Thoracic aorta (tissue), 2 donors: ENCODE measurements at regions not wholly inside any gene's neighbourhood (a gene's known extent, or its start where the extent isn't known, plus 50 kb on each side); places are given as distances from the start of the nearest gene placed in this dataset.

Experiments used
- ATAC-seq: fragments of 150-250 bp; one replicate; pipeline ENCODE4 v1.8.0; 2017; ENCODE audit warnings: low read depth; ENCODE audit not compliant: insufficient number of reproducible peaks, low FRiP score
- DNase-seq: peaks from one replicate; pipeline ENCODE4 v3.0.0-alpha.2; 2020; ENCODE audit warnings: low spot score
- H3K27ac ChIP-seq, 2 donors: fragments of 200-600 bp; sonication (generic); 1 replicate in 1 of 2; 2 replicates in 1 of 2; pipeline ENCODE4 v1.5.1; 2016; ENCODE audit warnings: mild to moderate bottlenecking in 2 of 2, moderate library complexity in 2 of 2
- H3K27me3 ChIP-seq: fragments of 200-600 bp; sonication (generic); replicated peaks from 2 replicates; pipeline ENCODE4 v1.6.0; 2016; ENCODE audit warnings: mild to moderate bottlenecking; ENCODE audit not compliant: insufficient read depth
- H3K36me3 ChIP-seq: fragments of 200-600 bp; sonication (generic); one replicate; pipeline ENCODE4 v1.5.1; 2016
- H3K4me1 ChIP-seq, 2 donors: fragments of 200-600 bp; sonication (generic); 1 replicate in 1 of 2; 2 replicates in 1 of 2; pipeline versions ENCODE4 v1.5.1 to v1.6.0; 2016; ENCODE audit warnings: low read depth in 2 of 2, mild to moderate bottlenecking in 1 of 2; ENCODE audit not compliant: control insufficient read depth in 1 of 2
- H3K4me3 ChIP-seq: fragments of 200-600 bp; sonication (generic); 2 replicates; pipeline ENCODE4 v1.5.1; 2016; ENCODE audit warnings: mild to moderate bottlenecking
- H3K9me3 ChIP-seq: fragments of 200-600 bp; sonication (generic); 2 replicates; pipeline ENCODE4 v1.5.1; 2016
- CTCF ChIP-seq: fragments of 200-600 bp; sonication (generic); IDR thresholded peaks from one replicate; pipeline ENCODE4 v1.5.1; 2019; ENCODE audit warnings: antibody characterized with exemption

DNA sequence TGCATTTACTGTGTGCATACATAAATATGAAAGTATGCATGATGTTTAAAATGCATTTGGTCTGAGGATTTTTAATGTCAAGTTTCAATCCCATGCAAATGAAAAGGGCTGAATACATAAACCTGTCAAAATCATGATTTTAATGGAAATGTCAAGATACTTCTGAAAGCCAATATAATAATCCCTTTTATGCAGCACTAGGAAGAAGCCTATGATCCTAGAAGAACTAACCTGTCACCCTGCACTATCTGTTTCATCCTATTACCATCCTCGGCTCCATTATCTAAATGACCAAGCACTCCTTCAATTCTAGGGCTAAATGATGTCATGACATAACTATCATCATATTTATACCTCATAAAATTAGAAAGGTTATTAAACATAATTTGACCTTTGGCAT is 2229.4 kb upstream of the WWC1 start:
- Histone ChIP-seq H3K27me3 (no peaks in the 10 kb centered on the region), H3K27ac (no peak overlapping the region), H3K4me3 (no peak overlapping the region), H3K9me3 (no peaks in the 10 kb centered on the region), H3K36me3 (no peaks in the 10 kb centered on the region), H3K4me1 (no peaks in the 10 kb centered on the region)
- TF ChIP-seq CTCF: no peak
- no peak for ATAC-seq
- DNase-seq: no peak

DNA sequence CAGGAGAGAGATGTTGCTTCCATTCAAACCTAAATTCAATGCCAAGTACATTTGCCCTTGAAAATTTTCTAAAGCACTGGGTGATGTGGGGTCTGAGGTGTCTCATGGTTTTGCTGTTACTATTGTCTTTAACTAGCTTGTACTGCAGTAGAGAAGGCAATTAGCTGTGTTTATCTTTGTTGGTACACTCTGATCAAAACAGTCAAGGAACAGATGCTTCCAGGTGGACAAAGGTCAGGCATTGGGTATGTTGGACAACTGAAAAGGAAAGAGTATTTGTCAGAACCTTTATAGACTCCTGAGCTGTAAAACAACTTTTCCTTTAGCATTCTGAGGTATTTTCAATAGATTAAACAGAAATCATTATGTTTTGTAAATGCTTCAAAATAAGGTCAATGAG is 2228.7 kb upstream of the WWC1 start:
- Histone ChIP-seq H3K27me3 (no peaks in the 10 kb centered on the region), H3K9me3 (no peaks in the 10 kb centered on the region), H3K27ac (no peak overlapping the region), H3K4me3 (no peak overlapping the region), H3K4me1 (no peaks in the 10 kb centered on the region), H3K36me3 (no peaks in the 10 kb centered on the region)
- DNase-seq: no peak
- no peak for TF ChIP-seq CTCF
- no peak for ATAC-seq

GRCh38 chr5:166063261-166063660 is 2228.2 kb upstream of the WWC1 start:
- Histone ChIP-seq H3K4me3 (no peak overlapping the region), H3K4me1 (no peaks in the 10 kb centered on the region), H3K36me3 (no peaks in the 10 kb centered on the region), H3K27me3 (no peaks in the 10 kb centered on the region), H3K27ac (no peak overlapping the region), H3K9me3 (no peaks in the 10 kb centered on the region)
- ATAC-seq (no peak), DNase-seq (no peak)
- no peak for TF ChIP-seq CTCF

DNA sequence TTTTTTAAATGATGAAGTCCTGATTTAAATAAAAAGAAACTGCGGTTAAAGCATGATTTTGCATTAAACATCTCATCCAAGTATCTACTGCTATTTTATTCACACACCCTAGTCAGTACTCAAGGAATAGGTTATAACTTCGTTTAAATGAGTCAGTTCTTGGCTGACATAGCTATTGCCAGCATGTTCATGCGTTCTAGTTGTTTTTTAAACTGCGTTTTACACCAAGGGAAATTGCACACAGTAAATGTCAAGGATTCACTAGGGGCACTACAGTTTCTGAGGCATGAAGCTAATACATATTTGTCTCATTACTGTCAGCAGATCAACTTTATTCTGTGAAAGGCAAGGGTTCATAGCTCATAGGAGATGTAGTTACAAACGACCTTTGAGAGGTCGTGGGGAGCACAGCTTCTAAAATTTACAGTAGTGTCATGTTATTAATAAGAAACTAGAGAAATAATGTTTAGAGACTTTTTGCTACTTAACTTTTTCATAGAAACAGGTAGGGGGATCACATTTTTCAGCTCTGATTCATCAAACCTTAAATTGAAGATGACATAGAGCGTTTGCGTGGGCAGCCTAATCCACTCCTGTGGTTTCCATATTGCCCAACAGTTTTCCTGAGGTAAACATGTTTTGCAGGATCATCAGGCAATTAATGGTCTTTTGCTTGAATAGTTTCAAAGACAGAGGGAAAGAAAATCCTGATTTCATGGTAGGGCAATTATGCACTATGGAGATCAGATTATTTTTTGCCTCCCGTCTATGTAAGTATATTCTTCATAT is 2222.7 kb upstream of the WWC1 start:
- no peak for DNase-seq
- no peaks in the 10 kb centered on the region for H3K27me3 ChIP-seq
- H3K4me1 ChIP-seq: no peaks in the 10 kb centered on the region
- no peak for ATAC-seq
- H3K27ac ChIP-seq: no peak overlapping the region
- H3K36me3 ChIP-seq: no peaks in the 10 kb centered on the region
- H3K4me3 ChIP-seq: no peak overlapping the region
- no peaks in the 10 kb centered on the region for H3K9me3 ChIP-seq
- no peak for TF ChIP-seq CTCF

DNA sequence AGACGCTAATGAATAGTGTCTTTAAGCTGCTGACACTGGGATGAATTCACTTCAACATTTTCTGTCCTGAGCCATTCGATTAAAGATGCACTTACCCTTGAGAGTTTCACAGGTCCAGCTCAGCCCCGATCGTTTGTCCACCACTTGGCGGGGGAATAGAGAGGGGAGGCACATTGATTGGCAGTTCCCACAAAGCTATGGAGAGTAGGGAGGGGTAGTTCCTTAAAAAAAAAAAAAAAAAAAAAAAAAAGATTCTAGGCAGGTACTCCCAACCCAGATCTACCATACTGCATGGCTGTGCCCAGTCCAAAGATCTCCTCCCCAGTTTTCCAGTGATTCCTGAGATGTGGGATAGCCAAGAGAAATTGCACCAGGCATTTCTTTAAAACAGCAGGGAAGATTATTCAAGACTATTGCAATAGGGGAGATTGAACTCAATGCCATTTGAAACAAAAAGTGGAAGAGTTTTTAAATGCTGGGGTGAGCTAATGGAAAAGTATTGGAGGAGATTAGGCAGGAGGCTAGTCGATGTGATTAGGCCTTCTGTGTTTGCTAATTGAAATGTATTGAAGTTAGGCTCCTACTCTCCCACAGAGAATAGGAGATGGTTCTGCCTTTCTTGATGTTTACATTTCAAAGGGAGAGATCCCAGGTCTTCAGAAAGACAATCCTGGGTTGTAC is 2217.4 kb upstream of the WWC1 start:
- DNase-seq (no peak), ATAC-seq (no peak)
- Histone ChIP-seq H3K27ac (no peak overlapping the region), H3K9me3 (no peaks in the 10 kb centered on the region), H3K27me3 (no peaks in the 10 kb centered on the region), H3K4me3 (no peak overlapping the region), H3K36me3 (no peaks in the 10 kb centered on the region), H3K4me1 (no peaks in the 10 kb centered on the region)
- no peak for TF ChIP-seq CTCF
